H1 (cell line): ENCODE measurements at regions not wholly inside any gene's neighbourhood (a gene's known extent, or its start where the extent isn't known, plus 50 kb on each side); places are given as distances from the start of the nearest gene placed in this dataset.

Experiments
- EGR1 ChIP-seq: IDR thresholded peaks from 2 replicates; pipeline ENCODE4 v1.6.1; 2011; ENCODE audit warnings: low read depth, low read length, borderline replicate concordance
- EZH2 ChIP-seq: fragments of 200-600 bp; sonication (generic); IDR thresholded peaks from 2 replicates; pipeline ENCODE4 v1.7.1; 2012; ENCODE audit warnings: low read depth, mild to moderate bottlenecking, moderate library complexity, low read length, inconsistent platforms; ENCODE audit not compliant: severe bottlenecking
- JUND ChIP-seq: IDR thresholded peaks from 2 replicates; pipeline ENCODE4 v1.6.1; 2011; ENCODE audit warnings: mild to moderate bottlenecking, improper control_type of control experiment, low read length
- SUZ12 ChIP-seq: fragments of 200-600 bp; sonication (generic); IDR thresholded peaks from 2 replicates; pipeline ENCODE4 v1.6.1; 2012; ENCODE audit warnings: mild to moderate bottlenecking, inconsistent platforms, low read length, moderate library complexity, mixed read lengths
- ZNF274 ChIP-seq: IDR thresholded peaks from 2 replicates; pipeline ENCODE4 v1.7.0; 2012; ENCODE audit warnings: low read length, borderline replicate concordance; ENCODE audit errors: extremely low read depth
- TF ChIP-seq, protein P1 (sequence below): fragments of 300-600 bp; sonication (generic); IDR thresholded peaks from 2 replicates; pipeline ENCODE4 v1.7.1; 2012; ENCODE audit warnings: low read length, moderate library complexity, mild to moderate bottlenecking, inconsistent platforms; ENCODE audit not compliant: insufficient replicate concordance
- TF ChIP-seq, protein P2 (sequence below), 3 experiments: IDR thresholded peaks; 1 replicate in 2 of 3; 2 replicates in 1 of 3; pipeline versions ENCODE4 v1.5.1 to v1.6.1; 2011; ENCODE audit warnings: low read length in 3 of 3, mild to moderate bottlenecking in 3 of 3, inconsistent platforms in 2 of 3, low read depth in 1 of 3, moderate library complexity in 1 of 3; ENCODE audit not compliant: insufficient read depth in 1 of 3; ENCODE audit errors: control extremely low read depth in 1 of 3

DNA sequence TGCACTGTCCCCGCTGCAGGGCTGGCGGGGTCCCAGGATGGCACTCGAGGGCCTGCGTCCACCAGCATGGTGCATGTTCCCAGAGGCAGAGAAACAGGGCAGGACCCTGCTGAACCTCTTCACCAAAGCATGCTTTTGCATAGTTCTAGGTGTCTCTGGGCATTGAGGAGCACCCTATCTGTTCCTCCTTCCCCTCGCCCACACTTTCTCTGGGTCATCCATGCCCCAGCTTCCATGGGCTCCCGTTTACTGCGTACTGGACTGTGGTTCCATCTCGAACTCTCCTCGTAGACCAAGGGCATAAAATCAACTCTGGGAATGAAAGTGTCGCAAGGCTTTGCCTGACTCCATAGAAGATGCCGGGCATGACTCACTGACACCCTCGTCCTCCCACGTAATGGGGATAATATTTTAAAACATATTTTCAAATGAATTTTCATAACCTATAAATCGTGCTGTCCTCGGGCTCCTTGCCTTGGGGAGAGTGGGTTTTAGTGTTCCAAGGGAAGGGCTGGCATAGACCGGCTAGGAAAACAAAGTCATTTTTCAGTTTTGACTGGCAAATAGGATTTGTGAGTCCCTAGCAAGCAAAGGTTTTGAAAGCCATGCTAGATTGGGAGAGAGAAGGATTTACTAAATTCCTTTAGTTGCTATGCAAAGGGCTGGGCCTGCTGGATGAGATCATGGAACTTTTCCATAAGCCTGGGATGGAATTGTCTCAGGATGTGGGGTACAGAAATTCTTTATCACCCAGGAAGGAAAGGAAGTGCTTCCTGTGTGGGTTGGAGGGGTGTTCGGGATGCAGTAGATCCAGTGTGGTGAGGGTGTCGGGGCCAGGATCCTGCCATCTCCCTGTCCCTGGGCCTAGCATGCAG lies 498.7 kb upstream of the MKI67 start (continued):
- TF ChIP-seq, protein P1, sequence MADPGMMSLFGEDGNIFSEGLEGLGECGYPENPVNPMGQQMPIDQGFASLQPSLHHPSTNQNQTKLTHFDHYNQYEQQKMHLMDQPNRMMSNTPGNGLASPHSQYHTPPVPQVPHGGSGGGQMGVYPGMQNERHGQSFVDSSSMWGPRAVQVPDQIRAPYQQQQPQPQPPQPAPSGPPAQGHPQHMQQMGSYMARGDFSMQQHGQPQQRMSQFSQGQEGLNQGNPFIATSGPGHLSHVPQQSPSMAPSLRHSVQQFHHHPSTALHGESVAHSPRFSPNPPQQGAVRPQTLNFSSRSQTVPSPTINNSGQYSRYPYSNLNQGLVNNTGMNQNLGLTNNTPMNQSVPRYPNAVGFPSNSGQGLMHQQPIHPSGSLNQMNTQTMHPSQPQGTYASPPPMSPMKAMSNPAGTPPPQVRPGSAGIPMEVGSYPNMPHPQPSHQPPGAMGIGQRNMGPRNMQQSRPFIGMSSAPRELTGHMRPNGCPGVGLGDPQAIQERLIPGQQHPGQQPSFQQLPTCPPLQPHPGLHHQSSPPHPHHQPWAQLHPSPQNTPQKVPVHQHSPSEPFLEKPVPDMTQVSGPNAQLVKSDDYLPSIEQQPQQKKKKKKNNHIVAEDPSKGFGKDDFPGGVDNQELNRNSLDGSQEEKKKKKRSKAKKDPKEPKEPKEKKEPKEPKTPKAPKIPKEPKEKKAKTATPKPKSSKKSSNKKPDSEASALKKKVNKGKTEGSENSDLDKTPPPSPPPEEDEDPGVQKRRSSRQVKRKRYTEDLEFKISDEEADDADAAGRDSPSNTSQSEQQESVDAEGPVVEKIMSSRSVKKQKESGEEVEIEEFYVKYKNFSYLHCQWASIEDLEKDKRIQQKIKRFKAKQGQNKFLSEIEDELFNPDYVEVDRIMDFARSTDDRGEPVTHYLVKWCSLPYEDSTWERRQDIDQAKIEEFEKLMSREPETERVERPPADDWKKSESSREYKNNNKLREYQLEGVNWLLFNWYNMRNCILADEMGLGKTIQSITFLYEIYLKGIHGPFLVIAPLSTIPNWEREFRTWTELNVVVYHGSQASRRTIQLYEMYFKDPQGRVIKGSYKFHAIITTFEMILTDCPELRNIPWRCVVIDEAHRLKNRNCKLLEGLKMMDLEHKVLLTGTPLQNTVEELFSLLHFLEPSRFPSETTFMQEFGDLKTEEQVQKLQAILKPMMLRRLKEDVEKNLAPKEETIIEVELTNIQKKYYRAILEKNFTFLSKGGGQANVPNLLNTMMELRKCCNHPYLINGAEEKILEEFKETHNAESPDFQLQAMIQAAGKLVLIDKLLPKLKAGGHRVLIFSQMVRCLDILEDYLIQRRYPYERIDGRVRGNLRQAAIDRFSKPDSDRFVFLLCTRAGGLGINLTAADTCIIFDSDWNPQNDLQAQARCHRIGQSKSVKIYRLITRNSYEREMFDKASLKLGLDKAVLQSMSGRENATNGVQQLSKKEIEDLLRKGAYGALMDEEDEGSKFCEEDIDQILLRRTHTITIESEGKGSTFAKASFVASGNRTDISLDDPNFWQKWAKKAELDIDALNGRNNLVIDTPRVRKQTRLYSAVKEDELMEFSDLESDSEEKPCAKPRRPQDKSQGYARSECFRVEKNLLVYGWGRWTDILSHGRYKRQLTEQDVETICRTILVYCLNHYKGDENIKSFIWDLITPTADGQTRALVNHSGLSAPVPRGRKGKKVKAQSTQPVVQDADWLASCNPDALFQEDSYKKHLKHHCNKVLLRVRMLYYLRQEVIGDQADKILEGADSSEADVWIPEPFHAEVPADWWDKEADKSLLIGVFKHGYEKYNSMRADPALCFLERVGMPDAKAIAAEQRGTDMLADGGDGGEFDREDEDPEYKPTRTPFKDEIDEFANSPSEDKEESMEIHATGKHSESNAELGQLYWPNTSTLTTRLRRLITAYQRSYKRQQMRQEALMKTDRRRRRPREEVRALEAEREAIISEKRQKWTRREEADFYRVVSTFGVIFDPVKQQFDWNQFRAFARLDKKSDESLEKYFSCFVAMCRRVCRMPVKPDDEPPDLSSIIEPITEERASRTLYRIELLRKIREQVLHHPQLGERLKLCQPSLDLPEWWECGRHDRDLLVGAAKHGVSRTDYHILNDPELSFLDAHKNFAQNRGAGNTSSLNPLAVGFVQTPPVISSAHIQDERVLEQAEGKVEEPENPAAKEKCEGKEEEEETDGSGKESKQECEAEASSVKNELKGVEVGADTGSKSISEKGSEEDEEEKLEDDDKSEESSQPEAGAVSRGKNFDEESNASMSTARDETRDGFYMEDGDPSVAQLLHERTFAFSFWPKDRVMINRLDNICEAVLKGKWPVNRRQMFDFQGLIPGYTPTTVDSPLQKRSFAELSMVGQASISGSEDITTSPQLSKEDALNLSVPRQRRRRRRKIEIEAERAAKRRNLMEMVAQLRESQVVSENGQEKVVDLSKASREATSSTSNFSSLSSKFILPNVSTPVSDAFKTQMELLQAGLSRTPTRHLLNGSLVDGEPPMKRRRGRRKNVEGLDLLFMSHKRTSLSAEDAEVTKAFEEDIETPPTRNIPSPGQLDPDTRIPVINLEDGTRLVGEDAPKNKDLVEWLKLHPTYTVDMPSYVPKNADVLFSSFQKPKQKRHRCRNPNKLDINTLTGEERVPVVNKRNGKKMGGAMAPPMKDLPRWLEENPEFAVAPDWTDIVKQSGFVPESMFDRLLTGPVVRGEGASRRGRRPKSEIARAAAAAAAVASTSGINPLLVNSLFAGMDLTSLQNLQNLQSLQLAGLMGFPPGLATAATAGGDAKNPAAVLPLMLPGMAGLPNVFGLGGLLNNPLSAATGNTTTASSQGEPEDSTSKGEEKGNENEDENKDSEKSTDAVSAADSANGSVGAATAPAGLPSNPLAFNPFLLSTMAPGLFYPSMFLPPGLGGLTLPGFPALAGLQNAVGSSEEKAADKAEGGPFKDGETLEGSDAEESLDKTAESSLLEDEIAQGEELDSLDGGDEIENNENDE, result no peak
- TF ChIP-seq, protein P2, sequence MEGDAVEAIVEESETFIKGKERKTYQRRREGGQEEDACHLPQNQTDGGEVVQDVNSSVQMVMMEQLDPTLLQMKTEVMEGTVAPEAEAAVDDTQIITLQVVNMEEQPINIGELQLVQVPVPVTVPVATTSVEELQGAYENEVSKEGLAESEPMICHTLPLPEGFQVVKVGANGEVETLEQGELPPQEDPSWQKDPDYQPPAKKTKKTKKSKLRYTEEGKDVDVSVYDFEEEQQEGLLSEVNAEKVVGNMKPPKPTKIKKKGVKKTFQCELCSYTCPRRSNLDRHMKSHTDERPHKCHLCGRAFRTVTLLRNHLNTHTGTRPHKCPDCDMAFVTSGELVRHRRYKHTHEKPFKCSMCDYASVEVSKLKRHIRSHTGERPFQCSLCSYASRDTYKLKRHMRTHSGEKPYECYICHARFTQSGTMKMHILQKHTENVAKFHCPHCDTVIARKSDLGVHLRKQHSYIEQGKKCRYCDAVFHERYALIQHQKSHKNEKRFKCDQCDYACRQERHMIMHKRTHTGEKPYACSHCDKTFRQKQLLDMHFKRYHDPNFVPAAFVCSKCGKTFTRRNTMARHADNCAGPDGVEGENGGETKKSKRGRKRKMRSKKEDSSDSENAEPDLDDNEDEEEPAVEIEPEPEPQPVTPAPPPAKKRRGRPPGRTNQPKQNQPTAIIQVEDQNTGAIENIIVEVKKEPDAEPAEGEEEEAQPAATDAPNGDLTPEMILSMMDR (IDR thresholded peaks at IDR 0.05; ENCODE audit: control extremely low read depth in 1 of 3, insufficient read depth in 1 of 3, low read depth in 1 of 3, low read length in 3 of 3), result no peak
- TF ChIP-seq JUND, result no peak
- TF ChIP-seq EZH2, result no peak
- TF ChIP-seq SUZ12, result no peak
- no peak for TF ChIP-seq EGR1
- no peak for TF ChIP-seq ZNF274
